GM18909 (cell line): ENCODE measurements at regions not wholly inside any gene's neighbourhood (a gene's known extent, or its start where the extent isn't known, plus 50 kb on each side); places are given as distances from the start of the nearest gene placed in this dataset.

Experiments
- ATAC-seq: cut with Tn5 transposase; IDR thresholded peaks from one replicate; pipeline ENCODE4 v1.9.1; 2021; ENCODE audit warnings: mild to moderate bottlenecking; ENCODE audit not compliant: unreplicated experiment, poor library complexity

DNA sequence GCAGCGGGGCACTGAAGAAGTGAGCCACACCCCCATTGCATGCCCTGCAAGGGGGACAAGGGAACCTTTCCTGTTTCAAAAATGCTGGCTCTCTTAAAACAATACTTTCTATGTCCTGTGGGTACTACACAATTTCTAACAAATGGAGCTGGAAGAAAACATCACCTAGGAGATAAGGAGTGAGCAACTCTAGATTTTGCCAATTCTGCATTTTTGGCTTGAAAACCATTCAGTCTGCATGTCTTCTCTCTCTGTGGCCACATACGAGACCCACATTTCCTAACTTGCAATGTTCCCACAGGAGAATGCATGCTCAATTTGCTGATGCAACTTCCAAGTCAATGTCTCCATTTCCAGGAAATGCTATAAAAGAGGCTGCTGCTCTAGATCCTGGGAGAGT is 662.0 kb downstream of the SQOR start:
- ATAC-seq, result no peak

DNA sequence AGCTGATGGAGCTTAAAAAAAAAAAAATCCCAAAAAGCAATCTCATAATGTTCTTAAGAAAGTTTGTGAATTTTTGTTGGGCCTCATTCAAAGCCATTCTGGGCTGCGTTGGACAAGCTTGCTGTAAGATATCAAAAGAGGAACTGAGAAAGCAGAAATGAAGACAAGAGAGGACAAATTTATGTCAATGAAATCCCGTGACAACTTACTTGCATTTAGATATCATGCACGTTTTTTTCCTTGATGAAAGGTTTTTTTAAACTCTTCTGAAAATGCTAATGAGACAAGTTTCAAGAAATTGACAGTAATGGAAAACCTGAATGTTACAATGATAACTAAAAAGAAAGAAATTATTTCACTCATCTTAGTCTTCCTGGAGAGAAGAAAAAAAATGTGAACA is 662.9 kb downstream of the SQOR start:
- peak; percentile 82 for ATAC-seq

DNA sequence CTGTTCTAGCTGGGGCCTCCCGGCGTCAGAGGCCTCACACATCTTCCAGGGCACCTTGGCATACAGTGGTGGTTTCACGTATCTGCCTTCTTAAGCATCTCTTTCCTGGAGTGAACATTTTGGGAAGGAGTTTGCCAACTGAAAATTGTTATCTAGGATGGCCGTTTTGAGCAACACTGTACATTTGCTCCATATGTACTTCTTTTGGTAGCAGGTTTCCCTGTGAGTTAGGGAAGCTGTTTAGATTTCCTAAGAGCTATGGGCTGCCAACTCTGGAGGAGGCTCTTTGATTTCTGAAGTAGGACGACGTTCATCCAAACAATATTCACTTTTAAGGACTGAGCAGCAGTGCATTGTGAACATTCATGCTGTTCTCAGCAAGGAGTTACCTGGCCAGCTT is 665.9 kb downstream of the SQOR start:
- ATAC-seq, result no peak

DNA sequence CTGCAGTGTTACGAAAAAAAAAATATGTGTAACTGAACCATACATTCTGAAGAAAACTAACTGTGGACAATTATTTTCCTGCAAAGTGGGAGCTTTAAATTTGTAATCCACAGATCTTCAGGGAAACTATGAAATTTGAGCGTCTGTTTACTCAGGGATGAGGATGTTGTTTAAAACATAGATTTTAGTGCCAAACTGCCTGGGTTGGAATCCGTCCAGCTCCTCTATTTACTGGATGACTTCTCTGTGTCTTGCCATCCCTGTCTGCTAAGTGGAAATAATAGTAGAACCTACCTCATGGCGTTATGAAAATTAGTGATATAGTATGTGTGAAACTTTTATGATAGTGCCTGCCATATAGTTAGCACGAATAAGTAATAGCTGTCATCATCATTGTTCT is 666.5 kb downstream of the SQOR start:
- ATAC-seq, result no peak

DNA sequence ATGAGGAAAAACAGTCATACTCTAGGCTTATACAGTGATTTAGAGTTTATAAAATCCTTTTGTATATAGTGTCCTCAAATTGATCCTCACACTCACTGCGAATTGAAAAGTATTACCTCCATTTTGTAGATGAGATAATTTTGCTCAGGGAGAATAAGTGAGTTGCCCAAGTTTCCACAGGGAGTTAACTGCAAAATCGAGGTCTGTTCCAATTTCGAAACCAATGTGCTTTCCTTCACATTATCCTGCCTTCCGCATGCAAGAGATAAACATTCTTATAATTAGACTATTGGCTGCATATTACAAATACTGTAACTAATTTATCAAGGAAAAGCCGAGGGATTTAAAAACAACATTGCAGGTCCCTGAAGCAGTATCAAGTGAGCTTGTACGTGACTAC is 667.0 kb downstream of the SQOR start:
- ATAC-seq, result no peak

DNA sequence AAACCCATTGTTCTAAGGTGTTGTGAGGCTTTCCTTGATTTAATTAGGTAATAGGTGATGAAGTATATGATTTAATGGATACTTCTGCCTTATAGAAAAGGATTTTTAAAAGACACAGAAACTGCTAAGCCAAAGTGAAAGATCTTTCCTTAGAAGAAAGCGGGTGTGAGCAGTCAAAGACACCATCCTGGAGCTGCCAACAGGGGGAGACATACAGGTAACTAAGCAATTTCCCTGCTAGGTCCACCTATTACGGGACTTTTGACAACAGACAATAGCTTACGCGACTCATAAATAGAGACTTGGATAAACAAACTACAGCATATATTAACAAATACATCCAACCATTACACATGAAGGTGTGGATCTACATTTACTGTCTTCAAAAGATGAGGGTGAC is 669.5 kb downstream of the SQOR start:
- no peak for ATAC-seq

DNA sequence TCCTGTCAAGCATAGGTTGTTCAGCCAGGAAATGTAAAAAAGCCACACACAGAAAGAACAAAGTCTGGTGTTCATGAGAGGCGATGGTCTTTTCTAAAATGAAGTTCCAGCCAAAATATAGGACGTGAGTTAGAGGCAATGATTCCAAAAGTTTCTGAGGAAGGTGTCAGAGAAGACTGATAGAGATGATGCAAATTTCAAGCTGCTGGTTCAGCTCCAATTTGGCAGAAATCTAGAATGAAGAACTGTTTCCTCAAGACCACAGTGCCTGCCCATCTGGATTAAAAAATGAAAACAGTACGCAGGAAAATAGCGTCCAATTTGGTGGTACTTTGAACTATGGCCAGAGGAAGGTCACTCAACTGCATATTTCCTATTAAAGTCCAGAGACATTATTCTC is 672.9 kb downstream of the SQOR start:
- ATAC-seq, result no peak

DNA sequence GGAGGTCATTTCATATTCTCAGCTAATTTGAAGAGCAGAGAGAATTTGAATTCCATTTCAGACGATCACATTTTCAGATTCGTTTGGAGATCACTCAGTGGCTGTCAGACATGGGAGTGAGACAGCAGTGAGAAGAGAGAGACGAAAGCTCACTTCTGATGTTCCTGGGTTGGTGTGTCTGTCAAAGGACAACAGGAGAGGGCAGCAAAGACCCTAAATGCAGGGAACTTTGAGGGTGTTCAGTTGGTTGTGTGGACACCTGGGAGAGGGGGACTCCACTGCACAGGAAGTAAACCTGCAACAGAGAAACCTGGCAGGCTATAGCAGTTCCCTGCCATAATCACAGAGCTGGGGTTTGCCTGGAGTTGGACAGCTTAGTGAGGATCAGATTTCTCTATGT is 675.1 kb downstream of the SQOR start:
- ATAC-seq, result no peak

DNA sequence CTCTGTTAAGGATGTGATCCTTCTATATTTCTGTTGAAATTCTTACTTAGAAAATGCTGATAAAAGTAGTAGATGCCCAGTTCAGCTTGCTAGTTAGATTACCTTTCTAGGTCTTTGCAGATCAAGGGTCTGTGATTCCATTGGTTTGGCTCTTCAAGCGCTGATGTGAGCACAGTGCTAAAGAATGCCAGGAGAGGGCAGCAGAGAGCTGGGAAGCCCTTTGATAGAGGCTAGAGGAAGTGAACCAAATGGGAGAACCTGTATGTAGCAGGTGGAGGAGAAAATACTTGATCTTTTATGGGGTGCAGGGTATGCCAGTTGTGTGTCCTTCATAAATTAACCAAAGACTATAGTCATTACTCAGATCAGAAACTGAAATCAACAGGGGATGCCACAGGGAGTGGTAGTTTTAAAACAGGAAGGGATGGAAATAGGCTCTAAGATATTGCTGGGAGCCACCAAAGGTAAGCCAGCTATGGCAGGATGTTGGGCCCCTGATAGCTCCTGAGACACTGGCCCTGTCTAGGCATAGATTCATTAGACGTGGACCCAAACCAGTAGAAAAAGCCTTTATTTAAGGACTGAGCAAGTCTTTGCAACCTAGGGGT is 677.4 kb downstream of the SQOR start:
- ATAC-seq, result peak; percentile 96

DNA sequence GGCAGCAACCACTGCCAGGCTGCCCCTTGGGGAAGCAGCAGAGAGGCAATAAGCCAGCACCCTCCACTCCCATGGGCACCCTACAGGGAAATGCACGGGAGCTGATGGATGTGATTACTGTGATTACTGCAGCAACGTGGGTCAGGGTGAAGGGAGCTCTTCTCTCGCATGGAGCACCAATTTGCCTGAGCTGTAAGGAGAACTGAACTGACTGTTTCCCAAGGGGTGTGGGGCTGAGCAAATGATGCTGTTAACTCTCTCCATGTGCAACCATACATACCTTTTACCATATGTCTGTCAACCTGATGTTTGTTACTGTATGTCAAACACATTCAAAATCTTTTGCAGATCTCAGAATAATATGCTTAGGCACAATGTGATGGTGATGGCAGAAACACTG is 680.6 kb downstream of the SQOR start:
- no peak for ATAC-seq

DNA sequence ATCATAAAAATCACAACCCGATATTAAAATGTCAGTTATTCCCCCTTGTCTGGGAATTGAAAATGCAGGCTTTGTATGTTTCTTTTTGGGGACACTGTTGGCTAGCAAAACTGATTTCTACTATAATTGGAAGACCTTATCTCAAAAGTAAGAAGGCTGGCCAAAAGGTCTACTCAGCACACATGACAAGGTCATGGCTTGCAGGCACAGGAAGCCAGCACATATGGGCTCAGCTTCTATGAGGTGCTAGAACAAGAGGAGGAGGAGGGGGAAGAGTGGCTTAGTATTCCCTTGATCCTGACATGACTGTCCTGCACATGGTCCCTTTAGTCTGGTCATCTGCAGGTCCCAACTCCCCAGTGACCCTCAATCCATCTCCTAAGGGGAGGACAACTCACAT is 681.2 kb downstream of the SQOR start:
- ATAC-seq, result no peak

DNA sequence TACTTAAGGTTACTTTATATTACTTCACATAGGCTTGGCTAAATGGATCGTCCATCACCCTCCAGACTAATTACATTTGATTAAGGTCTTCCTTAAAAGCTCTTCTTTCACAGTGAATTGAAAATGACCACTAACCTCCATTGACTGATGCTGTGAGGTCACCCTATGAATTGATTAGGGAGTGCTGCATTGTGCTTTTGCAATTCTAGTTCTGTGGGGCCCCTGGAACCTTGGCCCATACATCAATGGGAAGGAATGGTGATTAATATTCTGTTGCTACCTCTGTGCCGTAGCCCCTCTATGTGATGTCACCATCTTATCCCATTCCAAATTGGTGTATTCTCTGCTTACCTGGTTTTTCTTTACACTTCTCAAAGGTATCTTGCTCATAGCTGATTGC is 682.2 kb downstream of the SQOR start:
- ATAC-seq, result no peak

DNA sequence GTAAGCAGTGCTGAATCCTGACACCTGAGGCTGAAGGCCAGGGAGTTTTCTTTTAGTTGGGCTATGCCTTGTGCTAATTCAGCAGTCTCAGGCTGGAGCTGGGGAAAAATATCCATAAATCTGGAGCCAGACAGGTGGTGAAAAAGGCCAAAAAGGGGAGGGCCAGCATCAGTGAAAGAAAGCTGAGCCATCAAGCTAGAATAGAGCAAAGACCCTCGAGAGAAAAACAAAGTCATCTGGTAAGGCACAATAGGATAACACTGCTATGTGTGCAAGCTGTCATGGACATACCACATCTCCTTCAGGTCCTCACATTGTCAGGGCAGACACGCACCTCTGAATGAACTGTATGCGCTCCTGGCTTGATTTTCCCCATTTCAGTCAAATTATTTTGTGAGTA is 687.9 kb downstream of the SQOR start:
- no peak for ATAC-seq

DNA sequence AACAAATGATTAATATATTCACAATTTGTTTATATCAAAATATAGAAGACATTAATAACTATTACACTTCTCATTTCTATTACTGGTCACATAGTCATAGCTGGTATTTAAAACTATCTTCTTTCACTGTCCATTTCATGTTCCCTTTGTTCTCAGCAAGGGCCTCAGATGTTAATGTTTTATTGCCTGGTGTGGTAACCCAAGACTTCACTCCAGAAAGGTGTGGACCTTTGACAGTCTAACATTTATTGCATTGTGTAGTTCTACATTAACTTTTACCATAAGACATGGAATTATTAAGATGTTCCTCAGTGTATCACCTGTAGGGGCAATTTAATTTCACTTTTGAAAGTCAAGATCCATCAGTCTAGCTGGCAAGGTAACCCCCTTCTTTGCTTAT is 691.3 kb downstream of the SQOR start:
- ATAC-seq, result no peak

DNA sequence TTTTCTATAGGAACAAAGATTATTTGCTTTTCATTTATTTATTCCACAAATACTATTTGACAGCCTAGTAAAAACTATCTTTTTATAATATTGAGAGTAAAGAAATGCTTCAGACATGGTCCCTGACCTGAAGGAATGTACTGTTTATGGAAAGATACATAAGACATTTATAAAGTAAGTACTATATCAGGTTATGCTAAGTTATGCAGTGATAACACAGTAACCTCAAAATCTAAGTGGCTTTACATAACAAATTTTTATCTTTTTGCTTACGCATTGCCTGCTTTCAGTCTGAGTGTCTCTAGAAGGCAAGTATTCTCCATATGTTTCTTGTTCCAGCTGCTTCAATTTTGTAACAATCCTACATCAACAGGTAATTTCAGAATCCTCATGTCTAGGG is 694.0 kb downstream of the SQOR start:
- no peak for ATAC-seq

DNA sequence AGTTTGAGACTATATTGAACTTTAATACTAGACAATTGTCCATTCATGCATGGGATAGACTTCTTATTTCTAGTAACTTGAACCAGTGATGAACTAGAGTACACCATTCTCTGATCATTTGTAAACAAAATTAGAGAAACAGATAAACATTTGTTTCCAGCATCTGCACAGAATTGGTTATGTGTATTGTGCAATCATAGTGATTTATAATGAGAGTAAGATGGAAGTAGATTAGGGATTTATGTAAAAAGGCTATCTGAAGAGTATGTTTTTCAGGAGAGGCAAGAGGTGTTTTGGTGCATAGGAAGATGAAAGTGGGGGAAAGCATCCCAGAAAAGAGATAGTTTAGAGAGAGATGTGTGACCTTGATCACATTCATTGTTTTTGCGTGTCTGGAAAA is 695.0 kb downstream of the SQOR start:
- ATAC-seq, result no peak

DNA sequence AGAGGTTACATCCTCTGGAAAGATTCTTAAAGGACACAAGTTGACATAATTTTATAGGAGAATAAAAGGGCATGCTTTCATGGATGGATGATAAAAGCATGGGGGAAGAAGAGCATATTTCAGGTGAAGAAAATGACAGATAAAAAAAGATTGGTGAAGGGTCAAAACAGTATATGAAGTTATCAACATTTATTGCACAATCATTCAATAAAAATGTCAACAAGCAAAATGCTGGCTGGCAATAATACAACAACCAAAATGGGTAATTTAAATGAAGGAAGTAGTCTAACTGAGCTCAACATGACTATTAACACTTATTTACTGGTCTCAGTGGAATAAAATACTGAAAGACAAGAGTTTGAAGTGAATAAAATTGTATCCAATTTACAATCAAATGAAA is 696.7 kb downstream of the SQOR start:
- no peak for ATAC-seq

DNA sequence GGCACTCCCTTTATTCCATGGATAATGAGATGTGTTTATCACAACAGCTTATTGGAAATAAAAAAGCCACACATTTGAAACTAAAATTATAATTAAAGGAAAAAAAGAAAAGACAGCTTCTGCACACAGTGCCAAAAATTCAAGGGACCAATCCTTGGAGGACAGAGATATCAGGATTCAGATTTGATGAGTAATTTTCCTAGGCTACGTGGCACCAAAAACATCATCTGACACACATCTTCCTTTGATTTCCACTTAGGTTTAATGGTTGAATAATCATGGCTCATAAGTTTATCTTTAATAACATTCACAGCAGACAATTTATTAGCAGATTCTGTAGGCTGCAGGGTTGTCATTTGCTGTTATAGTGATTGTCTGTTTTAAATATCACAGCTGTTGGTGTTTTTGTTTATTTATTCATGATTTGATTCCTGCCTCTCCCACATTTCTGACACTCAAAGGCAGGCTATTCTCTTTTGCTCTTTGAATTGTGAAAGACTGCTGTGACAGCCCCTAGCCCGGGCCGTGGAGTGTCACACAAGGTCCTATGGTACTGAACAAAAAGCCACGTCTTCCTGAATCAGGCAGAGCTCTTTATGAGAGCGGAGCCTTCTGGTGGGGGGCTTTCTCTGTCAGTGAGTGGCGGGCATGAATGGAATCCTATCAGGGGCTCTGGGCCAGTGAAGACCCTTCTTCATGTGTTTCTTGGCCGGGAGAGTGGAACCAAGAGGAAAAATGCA is 708.5 kb downstream of the SQOR start:
- no peak for ATAC-seq

DNA sequence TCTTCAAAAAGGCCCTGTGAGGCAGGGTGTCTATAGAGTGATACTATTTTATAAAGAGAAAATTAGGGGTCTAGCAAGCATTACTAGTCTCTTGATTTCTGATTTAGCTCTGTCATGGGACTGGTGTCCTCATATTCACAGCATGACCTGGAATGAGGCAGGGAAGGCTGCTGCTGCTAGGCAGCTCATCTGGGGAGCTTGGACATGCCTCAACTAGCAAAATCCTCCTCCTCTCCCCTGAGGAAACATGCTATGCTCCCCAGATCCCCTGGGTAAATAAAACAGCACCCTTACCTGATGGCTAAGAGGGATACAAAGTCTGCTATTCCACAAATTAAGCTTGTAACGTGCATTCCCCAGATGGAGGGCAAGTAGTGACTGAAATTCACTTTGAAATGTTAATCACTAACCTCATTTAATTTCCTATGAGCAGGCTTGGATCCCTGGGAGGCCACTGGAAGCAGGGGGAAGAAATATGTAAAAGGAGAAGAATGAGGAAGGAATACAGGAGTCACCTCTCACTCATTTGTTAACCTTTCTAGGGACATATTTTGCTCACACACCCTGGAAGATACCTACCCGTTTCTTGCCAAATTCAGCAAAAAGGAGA is 709.4 kb downstream of the SQOR start:
- no peak for ATAC-seq

DNA sequence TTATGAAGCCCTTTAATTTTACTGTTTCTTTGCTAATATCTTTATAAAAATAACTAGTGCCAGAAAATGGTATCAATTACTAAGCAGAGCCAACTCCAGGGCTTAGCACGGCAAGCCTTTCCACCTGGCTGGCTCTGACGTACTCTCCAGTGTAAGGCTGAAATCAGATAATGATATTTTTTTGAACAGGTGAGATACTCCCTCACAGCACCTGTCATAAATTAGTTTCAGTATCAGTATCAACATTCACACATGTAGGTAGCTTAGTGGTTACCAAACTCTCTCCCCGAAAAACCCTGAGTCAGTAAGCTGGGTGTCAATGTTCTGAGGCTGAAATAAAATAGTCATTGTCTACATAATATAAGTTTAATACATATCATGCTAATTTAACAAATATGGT is 710.1 kb downstream of the SQOR start:
- ATAC-seq, result no peak

DNA sequence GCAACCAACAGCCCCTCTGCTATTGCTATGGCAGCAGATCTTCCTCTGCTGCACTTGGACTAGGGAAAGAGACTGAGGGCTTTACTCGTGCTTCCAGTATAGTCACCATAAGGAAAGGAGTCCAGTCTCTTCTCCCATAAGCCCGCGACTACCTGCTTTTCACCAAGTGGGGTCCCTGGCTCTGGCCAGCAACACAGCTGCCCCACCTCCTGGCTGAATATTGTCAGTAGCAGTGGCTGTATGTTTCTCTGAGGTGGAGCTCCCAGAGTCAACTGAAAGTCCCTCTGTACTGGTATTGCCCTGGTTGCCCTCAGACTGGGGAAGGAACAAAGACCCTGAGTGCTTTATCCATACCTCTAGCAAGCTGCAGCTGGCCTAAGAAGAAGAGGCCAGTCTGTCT is 719.6 kb downstream of the SQOR start:
- ATAC-seq, result no peak

DNA sequence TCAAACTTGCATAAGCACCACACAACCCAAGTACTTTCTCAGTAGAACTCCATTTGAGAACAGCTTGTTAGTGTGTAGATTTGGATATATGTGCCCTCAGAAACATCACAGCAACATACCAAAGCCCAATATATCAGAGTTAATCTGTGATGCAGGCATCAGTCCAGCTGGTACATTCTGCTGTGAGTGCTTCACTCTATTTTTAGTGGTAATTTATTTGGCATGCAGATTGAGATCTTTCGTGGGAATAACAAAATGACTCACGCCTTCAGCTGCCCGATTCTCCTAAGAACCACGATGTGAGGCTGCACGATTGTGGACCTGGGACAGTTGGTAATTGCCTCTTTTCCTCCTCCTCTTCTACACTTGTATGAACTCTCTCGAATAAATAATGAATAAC is 730.7 kb downstream of the SQOR start:
- ATAC-seq, result no peak
